ENCODE measurements at regions not wholly inside any gene's neighbourhood (a gene's known extent, or its start where the extent isn't known, plus 50 kb on each side); places are given as distances from the start of the nearest gene placed in this dataset.

DNA sequence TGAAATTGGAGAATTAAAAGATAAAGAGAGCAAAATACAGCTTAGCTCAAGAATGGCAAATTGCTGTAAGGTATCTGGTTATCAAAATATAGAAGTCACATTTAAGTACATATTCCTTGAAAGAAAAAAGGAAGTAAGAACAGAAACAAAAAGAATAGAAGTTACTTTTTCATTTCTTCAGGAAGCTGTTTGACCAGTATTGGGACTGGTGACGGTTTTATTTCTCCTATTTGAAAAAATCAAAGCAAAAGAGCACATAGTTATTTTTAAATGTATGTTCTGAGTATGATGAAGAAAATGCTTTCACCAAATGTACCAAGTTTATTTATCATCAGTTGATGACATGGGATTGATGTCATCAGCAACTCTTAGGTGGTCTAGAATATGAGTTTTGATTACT is 83.1 kb upstream of the OXGR1 start:
- no peak overlapping the region for H3K27ac ChIP-seq (ENCODE audit: low read depth, low read length)
- H4K20me1 ChIP-seq (ENCODE audit: low read depth, low read length): no peaks in the 10 kb centered on the region
- H3F3A ChIP-seq (ENCODE audit: insufficient read depth): no peaks in the 10 kb centered on the region
- no peak overlapping the region for H3K9ac ChIP-seq (ENCODE audit: low read length)
- H3K9me2 ChIP-seq (replicated peaks; ENCODE audit: insufficient read depth, low read length): no peaks in the 10 kb centered on the region
- H3K4me3 ChIP-seq (ENCODE audit: insufficient read depth, low read length, poor library complexity, severe bottlenecking): no peak overlapping the region
- H3K79me2 ChIP-seq (ENCODE audit: insufficient read depth, low read length): no peaks in the 10 kb centered on the region
- H3K4me2 ChIP-seq (ENCODE audit: low read depth, low read length, poor library complexity, severe bottlenecking): no peak overlapping the region
- H3K27me3 ChIP-seq (ENCODE audit: low read length): no peaks in the 10 kb centered on the region
- no peaks in the 10 kb centered on the region for H3K36me3 ChIP-seq (ENCODE audit: low read length)
- TF ChIP-seq EZH2phosphoT487 (conservative IDR thresholded peaks at IDR 0.05; ENCODE audit: low read length): no peak
- no peak overlapping the region for H2AFZ ChIP-seq (ENCODE audit: low read depth, low read length, severe bottlenecking)
- H3K9me3 ChIP-seq (ENCODE audit: insufficient read depth, low read length): peaks cover 5% of the 10 kb centered on the region; the same call in 1 of the 2 replicates

GRCh38 chr13:97079726-97080125 is 85.5 kb upstream of the OXGR1 start:
- Histone ChIP-seq H3K36me3 (ENCODE audit: low read length) (no peaks in the 10 kb centered on the region), H3K4me3 (ENCODE audit: insufficient read depth, low read length, poor library complexity, severe bottlenecking) (no peak overlapping the region), H3K79me2 (ENCODE audit: insufficient read depth, low read length) (no peaks in the 10 kb centered on the region), H3K27me3 (ENCODE audit: low read length) (no peaks in the 10 kb centered on the region), H3K9ac (ENCODE audit: low read length) (no peak overlapping the region), H3F3A (ENCODE audit: insufficient read depth) (no peaks in the 10 kb centered on the region), H3K27ac (ENCODE audit: low read depth, low read length) (no peak overlapping the region), H3K4me2 (ENCODE audit: low read depth, low read length, poor library complexity, severe bottlenecking) (no peak overlapping the region), H4K20me1 (ENCODE audit: low read depth, low read length) (no peaks in the 10 kb centered on the region), H3K9me2 (replicated peaks; ENCODE audit: insufficient read depth, low read length) (no peaks in the 10 kb centered on the region), H3K9me3 (ENCODE audit: insufficient read depth, low read length) (peaks cover 5% of the 10 kb centered on the region; the same call in 1 of the 2 replicates), H2AFZ (ENCODE audit: low read depth, low read length, severe bottlenecking) (no peak overlapping the region)
- TF ChIP-seq CTCF (IDR thresholded peaks at IDR 0.05; ENCODE audit: insufficient read depth, low read length, poor library complexity, severe bottlenecking) (no peak), EZH2phosphoT487 (conservative IDR thresholded peaks at IDR 0.05; ENCODE audit: low read length) (no peak)

DNA sequence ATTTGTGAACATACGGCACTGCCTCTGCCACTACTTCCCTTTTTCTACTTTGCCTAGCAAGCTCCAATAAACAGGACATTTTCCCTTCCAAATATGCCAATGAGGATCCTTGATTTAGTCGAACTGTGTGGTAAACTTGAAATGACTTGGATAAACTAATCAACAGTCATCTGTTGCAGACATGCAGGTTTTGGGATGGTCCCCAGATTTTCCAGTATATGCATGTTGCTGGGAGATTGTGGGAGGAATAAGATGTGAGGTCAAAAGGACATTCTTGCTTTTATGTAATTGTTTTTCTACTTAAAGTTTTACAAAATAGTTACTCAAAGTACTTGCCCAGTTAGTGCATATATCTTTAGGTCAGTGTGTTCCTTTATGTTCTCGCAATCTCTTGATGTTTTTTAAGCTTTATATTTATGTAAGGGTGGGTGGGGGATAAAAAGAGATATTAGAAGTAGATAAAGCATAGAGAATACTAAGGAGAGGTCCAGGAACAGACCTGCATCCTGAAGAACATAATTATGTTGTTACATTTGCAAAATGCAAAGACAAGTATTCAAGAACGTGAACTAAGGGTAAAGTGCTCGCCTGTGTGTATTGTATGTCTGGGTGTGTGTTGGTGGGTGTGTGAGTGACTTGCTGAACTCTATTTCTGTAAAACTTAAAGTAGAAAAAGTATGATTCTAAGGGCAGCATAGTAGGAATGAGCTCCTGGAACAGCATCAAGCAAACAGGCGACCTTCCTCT is 88.4 kb upstream of the OXGR1 start:
- H3F3A ChIP-seq (ENCODE audit: insufficient read depth): no peaks in the 10 kb centered on the region
- no peaks in the 10 kb centered on the region for H3K79me2 ChIP-seq (ENCODE audit: insufficient read depth, low read length)
- TF ChIP-seq EZH2phosphoT487 (conservative IDR thresholded peaks at IDR 0.05; ENCODE audit: low read length) (no peak), CTCF (IDR thresholded peaks at IDR 0.05; ENCODE audit: insufficient read depth, low read length, poor library complexity, severe bottlenecking) (no peak)
- no peaks in the 10 kb centered on the region for H3K27me3 ChIP-seq (ENCODE audit: low read length)
- H3K9ac ChIP-seq (ENCODE audit: low read length): no peak overlapping the region
- H3K4me3 ChIP-seq (ENCODE audit: insufficient read depth, low read length, poor library complexity, severe bottlenecking): no peak overlapping the region
- no peaks in the 10 kb centered on the region for H3K9me2 ChIP-seq (replicated peaks; ENCODE audit: insufficient read depth, low read length)
- H2AFZ ChIP-seq (ENCODE audit: low read depth, low read length, severe bottlenecking): no peak overlapping the region
- no peaks in the 10 kb centered on the region for H3K9me3 ChIP-seq (ENCODE audit: insufficient read depth, low read length)
- no peaks in the 10 kb centered on the region for H4K20me1 ChIP-seq (ENCODE audit: low read depth, low read length)
- H3K4me2 ChIP-seq (ENCODE audit: low read depth, low read length, poor library complexity, severe bottlenecking): no peak overlapping the region
- H3K36me3 ChIP-seq (ENCODE audit: low read length): no peaks in the 10 kb centered on the region
- no peak overlapping the region for H3K27ac ChIP-seq (ENCODE audit: low read depth, low read length)

- Histone ChIP-seq H3K9ac (ENCODE audit: low read length) (no peak overlapping the region), H3F3A (ENCODE audit: insufficient read depth) (no peaks in the 10 kb centered on the region), H3K36me3 (ENCODE audit: low read length) (no peaks in the 10 kb centered on the region)
Measured at GRCh38 chr13:97091196-97091595, 96.9 kb upstream of the OXGR1 start.

More at GRCh38 chr13:97091196-97091595, 96.9 kb upstream of the OXGR1 start:
- Histone ChIP-seq H3K79me2 (ENCODE audit: insufficient read depth, low read length) (no peaks in the 10 kb centered on the region), H3K27me3 (ENCODE audit: low read length) (no peaks in the 10 kb centered on the region), H3K9me3 (ENCODE audit: insufficient read depth, low read length) (no peaks in the 10 kb centered on the region), H3K4me3 (ENCODE audit: insufficient read depth, low read length, poor library complexity, severe bottlenecking) (no peak overlapping the region), H4K20me1 (ENCODE audit: low read depth, low read length) (no peaks in the 10 kb centered on the region), H3K27ac (ENCODE audit: low read depth, low read length) (no peak overlapping the region), H2AFZ (ENCODE audit: low read depth, low read length, severe bottlenecking) (no peak overlapping the region), H3K4me2 (ENCODE audit: low read depth, low read length, poor library complexity, severe bottlenecking) (no peak overlapping the region), H3K9me2 (replicated peaks; ENCODE audit: insufficient read depth, low read length) (no peaks in the 10 kb centered on the region)
- TF ChIP-seq EZH2phosphoT487 (conservative IDR thresholded peaks at IDR 0.05; ENCODE audit: low read length) (no peak), CTCF (IDR thresholded peaks at IDR 0.05; ENCODE audit: insufficient read depth, low read length, poor library complexity, severe bottlenecking) (no peak)
